NT2/D1 (cell line): ENCODE measurements at regions not wholly inside any gene's neighbourhood (a gene's known extent, or its start where the extent isn't known, plus 50 kb on each side); places are given as distances from the start of the nearest gene placed in this dataset.

ENCODE experiments used
- SUZ12 ChIP-seq: IDR thresholded peaks from 2 replicates; pipeline ENCODE4 v1.6.1; 2011; ENCODE audit not compliant: insufficient read length, insufficient read depth; ENCODE audit errors: extremely low read depth
- YY1 ChIP-seq: IDR thresholded peaks from 2 replicates; pipeline ENCODE4 v1.6.1; 2011; ENCODE audit not compliant: insufficient read length, insufficient read depth
- ZNF274 ChIP-seq: IDR thresholded peaks from 2 replicates; pipeline ENCODE4 v1.6.1; 2011; ENCODE audit warnings: mild to moderate bottlenecking, low read depth, low read length

DNA sequence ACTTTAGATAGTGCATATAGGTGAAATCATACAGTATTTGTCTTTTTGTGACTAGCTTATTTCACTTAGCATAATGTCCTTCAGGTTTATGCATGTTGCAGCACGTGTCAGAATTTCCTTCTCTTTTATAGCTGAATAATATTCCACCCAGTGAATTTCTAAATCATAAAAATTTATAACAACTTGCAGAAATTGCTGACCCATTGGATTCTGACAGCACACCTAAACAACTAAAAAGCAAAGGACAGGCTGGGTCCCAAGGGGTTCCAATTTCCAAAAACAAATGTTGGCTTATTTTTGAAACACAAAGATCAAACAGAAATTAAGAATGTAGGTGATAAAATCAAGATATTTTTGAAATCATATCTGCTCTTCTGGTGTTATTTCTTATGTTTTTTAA, 86.5 kb upstream of the ACKR3 start:
- no peak for TF ChIP-seq ZNF274
- TF ChIP-seq SUZ12 = no peak
- no peak for TF ChIP-seq YY1
